ENCODE measurements at regions not wholly inside any gene's neighbourhood (a gene's known extent, or its start where the extent isn't known, plus 50 kb on each side); places are given as distances from the start of the nearest gene placed in this dataset.

DNA sequence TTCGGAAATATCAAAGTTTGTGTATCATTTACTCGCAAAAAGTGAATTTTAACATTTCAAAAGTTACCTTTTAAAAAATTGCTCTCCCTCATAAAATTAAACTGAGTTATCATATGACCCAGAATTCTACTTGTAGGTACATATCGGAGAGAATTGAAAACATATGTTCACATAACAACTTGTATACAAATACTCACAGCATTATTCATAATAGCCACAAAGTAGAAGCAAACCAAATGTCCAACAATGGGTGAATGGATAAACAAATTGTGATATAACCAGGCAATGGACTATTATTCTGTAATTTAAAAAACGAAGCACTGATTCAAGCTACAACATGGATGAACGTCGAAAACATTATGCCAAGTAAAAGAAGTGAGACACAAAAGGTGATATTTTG lies 412.0 kb upstream of the TCF4 start:
- TF ChIP-seq, protein P1, sequence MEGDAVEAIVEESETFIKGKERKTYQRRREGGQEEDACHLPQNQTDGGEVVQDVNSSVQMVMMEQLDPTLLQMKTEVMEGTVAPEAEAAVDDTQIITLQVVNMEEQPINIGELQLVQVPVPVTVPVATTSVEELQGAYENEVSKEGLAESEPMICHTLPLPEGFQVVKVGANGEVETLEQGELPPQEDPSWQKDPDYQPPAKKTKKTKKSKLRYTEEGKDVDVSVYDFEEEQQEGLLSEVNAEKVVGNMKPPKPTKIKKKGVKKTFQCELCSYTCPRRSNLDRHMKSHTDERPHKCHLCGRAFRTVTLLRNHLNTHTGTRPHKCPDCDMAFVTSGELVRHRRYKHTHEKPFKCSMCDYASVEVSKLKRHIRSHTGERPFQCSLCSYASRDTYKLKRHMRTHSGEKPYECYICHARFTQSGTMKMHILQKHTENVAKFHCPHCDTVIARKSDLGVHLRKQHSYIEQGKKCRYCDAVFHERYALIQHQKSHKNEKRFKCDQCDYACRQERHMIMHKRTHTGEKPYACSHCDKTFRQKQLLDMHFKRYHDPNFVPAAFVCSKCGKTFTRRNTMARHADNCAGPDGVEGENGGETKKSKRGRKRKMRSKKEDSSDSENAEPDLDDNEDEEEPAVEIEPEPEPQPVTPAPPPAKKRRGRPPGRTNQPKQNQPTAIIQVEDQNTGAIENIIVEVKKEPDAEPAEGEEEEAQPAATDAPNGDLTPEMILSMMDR (IDR thresholded peaks at IDR 0.05), result no peak
- no peak for TF ChIP-seq POLR2A (IDR thresholded peaks at IDR 0.05)
